ENCODE measurements at regions not wholly inside any gene's neighbourhood (a gene's known extent, or its start where the extent isn't known, plus 50 kb on each side); places are given as distances from the start of the nearest gene placed in this dataset.

- TF ChIP-seq CTCF (IDR thresholded peaks at IDR 0.05) (no peak), POLR2A (IDR thresholded peaks at IDR 0.05) (no peak)
Measured at GRCh38 chr10:126795318-126795717, 109.9 kb upstream of the DOCK1 start.

All from testis (tissue), 2 donors.